OCI-LY7 (cell line): ENCODE measurements at regions not wholly inside any gene's neighbourhood (a gene's known extent, or its start where the extent isn't known, plus 50 kb on each side); places are given as distances from the start of the nearest gene placed in this dataset.
"Not testable (repeated sequence)": the region's sequence is repeated elsewhere in the genome, so short reads cannot be mapped to it uniquely, and the experiment has no call there.

ENCODE experiments used
- BruUV-seq: library from RNA; stranded (reverse); fragments of 400-500 nt; replicated peaks from 2 replicates; lab custom pipeline; 2021; lab: Mats Ljungman, UMichigan
- CTCF ChIA-PET: fragments of 300-600 bp; sonication (Branson Sonifier 250); formaldehyde crosslinking; loops from one replicate; lab custom pipeline; 2022; ENCODE audit warnings: antibody characterized with exemption; ENCODE audit not compliant: unreplicated experiment; lab: Charles Lee
- POLR2A ChIA-PET: fragments of 300-600 bp; sonication (Branson Sonifier 250); formaldehyde crosslinking; loops from one replicate; lab custom pipeline; 2022; ENCODE audit warnings: antibody characterized with exemption; lab: Charles Lee
- DNase-seq: peaks from one replicate; pipeline ENCODE4 v3.0.0-alpha.2; 2015; ENCODE audit warnings: low spot score
- H2AFZ ChIP-seq: fragments of 200-600 bp; sonication (generic), shearing (Covaris generic); 2 replicates; pipeline ENCODE4 v1.6.1; 2014; ENCODE audit warnings: mild to moderate bottlenecking, antibody characterized with exemption, low read length, moderate library complexity
- H3K27ac ChIP-seq: fragments of 200-600 bp; sonication (generic); 2 replicates; pipeline ENCODE4 v1.5.1; 2014; ENCODE audit warnings: mixed run types, low read depth, mild to moderate bottlenecking, moderate library complexity, low read length, inconsistent platforms; ENCODE audit not compliant: poor library complexity, severe bottlenecking
- H3K36me3 ChIP-seq: fragments of 200-600 bp; sonication (generic); 2 replicates; pipeline ENCODE4 v1.6.1; 2014; ENCODE audit warnings: mild to moderate bottlenecking, antibody characterized with exemption, low read length, moderate library complexity, mixed read lengths; ENCODE audit not compliant: insufficient read depth
- H3K4me1 ChIP-seq: fragments of 200-600 bp; sonication (generic); 2 replicates; pipeline ENCODE4 v1.5.1; 2014; ENCODE audit warnings: mild to moderate bottlenecking, low read length; ENCODE audit not compliant: insufficient read depth, poor library complexity, severe bottlenecking
- H3K4me2 ChIP-seq: fragments of 200-600 bp; sonication (generic); 2 replicates; pipeline ENCODE4 v1.6.1; 2014; ENCODE audit warnings: mild to moderate bottlenecking, low read length
- H3K4me3 ChIP-seq: fragments of 200-600 bp; sonication (generic); 2 replicates; pipeline ENCODE4 v1.5.1; 2014; ENCODE audit warnings: mild to moderate bottlenecking, low read depth, low read length; ENCODE audit not compliant: poor library complexity, severe bottlenecking
- H3K79me2 ChIP-seq: fragments of 200-600 bp; sonication (generic); 2 replicates; pipeline ENCODE4 v1.6.1; 2016; ENCODE audit warnings: low read depth, mild to moderate bottlenecking, low read length, moderate library complexity, mixed read lengths; ENCODE audit not compliant: insufficient read depth
- H3K9me2 ChIP-seq: fragments of 200-600 bp; sonication (generic); 2 replicates; pipeline ENCODE4 v1.6.1; 2016; ENCODE audit warnings: mild to moderate bottlenecking, low read length, mixed read lengths; ENCODE audit not compliant: insufficient read depth
- H3K9me3 ChIP-seq: fragments of 200-600 bp; sonication (generic); 2 replicates; pipeline ENCODE4 v1.6.1; 2014; ENCODE audit warnings: mild to moderate bottlenecking, mixed run types, low read length, mixed read lengths
- H4K20me1 ChIP-seq: fragments of 200-600 bp; sonication (generic); 2 replicates; pipeline ENCODE4 v1.6.1; 2014; ENCODE audit warnings: mild to moderate bottlenecking, antibody characterized with exemption, low read length, moderate library complexity, mixed read lengths; ENCODE audit not compliant: insufficient read depth
- EZH2phosphoT487 ChIP-seq: fragments of 200-600 bp; sonication (generic); IDR thresholded peaks from 2 replicates; pipeline ENCODE4 v1.6.1; 2018; ENCODE audit warnings: low read depth, borderline replicate concordance, mild to moderate bottlenecking, mixed run types, antibody characterized with exemption, low read length, moderate library complexity, mixed read lengths
- intact Hi-C: fragments of 100-400 bp; cut with micrococcal nuclease; formaldehyde crosslinking; loops from one replicate; pipeline ENCODE4 v1.10.0; 2022; ENCODE audit not compliant: unreplicated experiment
- TF ChIP-seq, protein P1 (sequence below): fragments of 200-600 bp; sonication (generic); conservative IDR thresholded peaks from 2 replicates; pipeline ENCODE4 v1.5.1; 2014; ENCODE audit warnings: mild to moderate bottlenecking, antibody characterized with exemption, low read length, moderate library complexity, mixed read lengths

DNA sequence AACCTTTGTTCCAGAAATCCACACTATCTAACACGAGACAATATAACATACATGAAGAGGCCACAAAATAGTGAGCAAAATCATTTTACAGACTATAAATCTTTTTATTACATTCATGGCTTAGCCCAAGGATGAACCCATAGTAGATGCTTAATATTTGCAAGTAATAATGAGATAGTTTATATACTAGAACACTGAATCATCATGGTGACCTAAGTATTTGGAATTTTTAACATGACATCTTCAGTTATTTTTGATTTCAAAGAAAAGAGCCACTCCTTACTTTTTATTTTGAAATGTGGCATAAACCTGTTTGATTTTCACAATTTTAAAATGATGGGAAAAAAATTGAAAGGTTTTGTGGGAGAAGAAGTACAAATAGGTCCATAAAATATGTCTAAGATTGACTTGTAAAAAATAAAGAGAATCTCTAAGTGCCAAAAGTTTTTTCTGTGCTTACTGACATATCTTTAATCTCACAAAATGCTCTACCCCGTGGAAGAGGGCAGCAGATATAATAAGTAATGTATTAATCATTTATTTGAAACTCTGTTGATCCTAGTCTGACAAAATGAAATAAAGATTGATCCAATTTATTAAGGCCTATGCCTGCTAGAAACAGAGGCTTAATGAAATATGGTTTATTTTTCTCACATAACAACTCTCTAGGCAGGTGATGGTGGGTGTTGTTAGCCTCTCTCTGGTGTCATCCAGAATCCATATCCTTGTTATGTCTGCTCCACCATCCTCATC lies 224.5 kb upstream of the CENPE start:
- H3K9me3 ChIP-seq = no peaks in the 10 kb centered on the region
- no peak overlapping the region for H3K4me3 ChIP-seq
- H3K9me2 ChIP-seq = no peaks in the 10 kb centered on the region
- DNase-seq = no peak
- no peak overlapping the region for H2AFZ ChIP-seq
- H3K79me2 ChIP-seq = no peaks in the 10 kb centered on the region
- no peak overlapping the region for H3K4me2 ChIP-seq
- H3K27ac ChIP-seq = no peak overlapping the region
- intact Hi-C loops = no loop called here
- no peaks in the 10 kb centered on the region for H3K4me1 ChIP-seq
- no peaks in the 10 kb centered on the region for H3K36me3 ChIP-seq
- TF ChIP-seq, protein P1, sequence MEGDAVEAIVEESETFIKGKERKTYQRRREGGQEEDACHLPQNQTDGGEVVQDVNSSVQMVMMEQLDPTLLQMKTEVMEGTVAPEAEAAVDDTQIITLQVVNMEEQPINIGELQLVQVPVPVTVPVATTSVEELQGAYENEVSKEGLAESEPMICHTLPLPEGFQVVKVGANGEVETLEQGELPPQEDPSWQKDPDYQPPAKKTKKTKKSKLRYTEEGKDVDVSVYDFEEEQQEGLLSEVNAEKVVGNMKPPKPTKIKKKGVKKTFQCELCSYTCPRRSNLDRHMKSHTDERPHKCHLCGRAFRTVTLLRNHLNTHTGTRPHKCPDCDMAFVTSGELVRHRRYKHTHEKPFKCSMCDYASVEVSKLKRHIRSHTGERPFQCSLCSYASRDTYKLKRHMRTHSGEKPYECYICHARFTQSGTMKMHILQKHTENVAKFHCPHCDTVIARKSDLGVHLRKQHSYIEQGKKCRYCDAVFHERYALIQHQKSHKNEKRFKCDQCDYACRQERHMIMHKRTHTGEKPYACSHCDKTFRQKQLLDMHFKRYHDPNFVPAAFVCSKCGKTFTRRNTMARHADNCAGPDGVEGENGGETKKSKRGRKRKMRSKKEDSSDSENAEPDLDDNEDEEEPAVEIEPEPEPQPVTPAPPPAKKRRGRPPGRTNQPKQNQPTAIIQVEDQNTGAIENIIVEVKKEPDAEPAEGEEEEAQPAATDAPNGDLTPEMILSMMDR = no peak
- no peak for TF ChIP-seq EZH2phosphoT487
- POLR2A ChIA-PET = no interaction called here
- no TSS peak for BruUV-seq
- H4K20me1 ChIP-seq = no peaks in the 10 kb centered on the region
- CTCF ChIA-PET = no interaction called here

DNA sequence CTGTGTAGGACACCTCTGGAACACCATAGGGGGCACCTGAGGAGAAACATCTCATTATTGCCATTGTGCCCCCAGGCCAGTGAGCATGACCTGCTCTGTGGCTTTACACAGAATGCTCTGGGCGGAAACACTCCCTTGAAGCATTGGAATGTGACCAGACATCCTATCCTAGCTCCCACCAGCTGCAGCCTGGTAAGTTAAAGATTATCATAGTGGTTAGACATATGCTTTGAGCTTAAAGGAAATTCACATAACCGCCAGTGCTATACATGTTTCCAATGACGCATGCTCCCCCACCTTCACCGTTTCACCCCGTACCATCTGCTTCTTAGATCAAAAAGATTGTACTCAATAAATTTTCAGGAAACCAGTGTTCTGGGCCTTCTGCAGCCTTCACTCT lies 217.7 kb upstream of the CENPE start:
- no peaks in the 10 kb centered on the region for H3K9me3 ChIP-seq
- no peaks in the 10 kb centered on the region for H3K4me1 ChIP-seq
- no peak overlapping the region for H3K27ac ChIP-seq
- H3K36me3 ChIP-seq = no peaks in the 10 kb centered on the region
- H3K9me2 ChIP-seq = no peaks in the 10 kb centered on the region
- H2AFZ ChIP-seq = no peak overlapping the region
- H3K79me2 ChIP-seq = no peaks in the 10 kb centered on the region
- H3K4me3 ChIP-seq = no peak overlapping the region
- H3K4me2 ChIP-seq = no peak overlapping the region
- intact Hi-C loops = no loop called here
- H4K20me1 ChIP-seq = no peaks in the 10 kb centered on the region
- ChIA-PET CTCF (no interaction called here), POLR2A (no interaction called here)
- no peak for TF ChIP-seq EZH2phosphoT487
- TF ChIP-seq, protein P1 = no peak
- no TSS peak for BruUV-seq
- no peak for DNase-seq

DNA sequence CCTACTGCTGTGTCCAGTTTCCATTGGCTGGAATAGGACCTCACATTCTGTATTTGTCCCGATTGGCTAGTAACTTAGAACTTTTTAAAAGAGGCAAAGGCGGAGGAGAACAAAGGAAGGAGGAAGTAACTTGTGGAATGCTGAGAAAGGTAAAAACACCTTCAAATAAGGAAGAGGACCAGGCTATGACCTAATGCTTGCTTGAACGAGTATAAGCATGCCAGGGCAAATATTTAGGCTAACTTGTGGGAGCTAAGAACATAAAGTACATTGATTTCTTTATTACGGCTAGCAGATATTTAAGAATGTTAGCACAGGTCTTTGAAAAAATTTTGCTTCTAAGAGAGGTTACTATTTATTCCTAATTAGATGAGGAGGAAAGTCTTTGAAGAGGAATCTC lies 214.5 kb upstream of the CENPE start:
- POLR2A ChIA-PET, CTCF ChIA-PET: not testable (repeated sequence)

More for the DNA sequence above, 214.5 kb upstream of the CENPE start:
- BruUV-seq, H4K20me1 ChIP-seq, H3K9me3 ChIP-seq, H3K9me2 ChIP-seq, H3K4me3 ChIP-seq, H3K4me2 ChIP-seq, DNase-seq, H3K36me3 ChIP-seq, intact Hi-C loops, H3K4me1 ChIP-seq, H2AFZ ChIP-seq, H3K27ac ChIP-seq, H3K79me2 ChIP-seq: not testable (repeated sequence)
